ENCODE measurements at regions not wholly inside any gene's neighbourhood (a gene's known extent, or its start where the extent isn't known, plus 50 kb on each side); places are given as distances from the start of the nearest gene placed in this dataset.

- no peak for TF ChIP-seq CTCF (conservative IDR thresholded peaks at IDR 0.05; ENCODE audit: low read depth, low read length)
- no peak for TF ChIP-seq EZH2 (IDR thresholded peaks at IDR 0.05; ENCODE audit: borderline replicate concordance, low read depth, low read length, poor library complexity, severe bottlenecking)
Observed at GRCh38 chr10:120177330-120177729, 279.7 kb upstream of the PLPP4 start.
